SK-N-SH treated with all-trans-retinoic acid at 6 μM for 48 hours (cell line): ENCODE measurements at regions not wholly inside any gene's neighbourhood (a gene's known extent, or its start where the extent isn't known, plus 50 kb on each side); places are given as distances from the start of the nearest gene placed in this dataset.

Experiments
- ATAC-seq: fragments of 200-7000 bp; cut with Tn5 transposase; 3 replicates; pipeline ENCODE4 v1.9.1; 2020; ENCODE audit warnings: mild to moderate bottlenecking, moderate library complexity
- ARNTL ChIP-seq: fragments of 450-650 bp; formaldehyde crosslinking; IDR thresholded peaks from 2 replicates; pipeline ENCODE4 v1.5.0; 2020; ENCODE audit warnings: low read depth, mild to moderate bottlenecking, moderate library complexity, borderline replicate concordance
- CSDC2 ChIP-seq: fragments of 250-450 bp; sonication (Bioruptor Pico); IDR thresholded peaks from 2 replicates; pipeline ENCODE4 v1.5.0; 2020; ENCODE audit warnings: mild to moderate bottlenecking, moderate library complexity
- ESRRG ChIP-seq: fragments of 250-450 bp; sonication (Bioruptor Pico); IDR thresholded peaks from 2 replicates; pipeline ENCODE4 v1.6.1; 2021; ENCODE audit warnings: mild to moderate bottlenecking
- GLIS3 ChIP-seq: fragments of 250-450 bp; sonication (Bioruptor Pico); IDR thresholded peaks from 2 replicates; pipeline ENCODE4 v1.5.0; 2020; ENCODE audit warnings: mild to moderate bottlenecking, moderate library complexity
- ISL1 ChIP-seq: fragments of 250-450 bp; sonication (Bioruptor Pico); IDR thresholded peaks from 2 replicates; pipeline ENCODE4 v2.1.2; 2022; ENCODE audit warnings: mild to moderate bottlenecking, moderate library complexity
- OSR1 ChIP-seq: fragments of 250-450 bp; sonication (Bioruptor Pico); IDR thresholded peaks from 2 replicates; pipeline ENCODE4 v1.8.0; 2022; ENCODE audit warnings: moderate library complexity, mild to moderate bottlenecking, inconsistent platforms
- PPARA ChIP-seq: fragments of 250-450 bp; sonication (Bioruptor Pico); IDR thresholded peaks from 2 replicates; pipeline ENCODE4 v1.5.0; 2020; ENCODE audit warnings: mild to moderate bottlenecking, borderline replicate concordance
- SNAI2 ChIP-seq: fragments of 250-450 bp; sonication (Bioruptor Pico); IDR thresholded peaks from 2 replicates; pipeline ENCODE4 v1.5.0; 2020; ENCODE audit warnings: mild to moderate bottlenecking, moderate library complexity
- TOX ChIP-seq: fragments of 250-450 bp; sonication (Bioruptor Pico); IDR thresholded peaks from 2 replicates; pipeline ENCODE4 v1.8.0; 2021; ENCODE audit warnings: mild to moderate bottlenecking, moderate library complexity, borderline replicate concordance
- ZC3H10 ChIP-seq: fragments of 250-450 bp; sonication (Bioruptor Pico); IDR thresholded peaks from 2 replicates; pipeline ENCODE4 v1.5.1; 2021; ENCODE audit warnings: mild to moderate bottlenecking, moderate library complexity
- ZFP3 ChIP-seq: fragments of 250-450 bp; sonication (Bioruptor Pico); IDR thresholded peaks from 2 replicates; pipeline ENCODE4 v1.5.0; 2020; ENCODE audit warnings: mild to moderate bottlenecking, moderate library complexity
- ZNF565 ChIP-seq: fragments of 450-650 bp; formaldehyde crosslinking; conservative IDR thresholded peaks from 2 replicates; pipeline ENCODE4 v1.5.0; 2020; ENCODE audit warnings: low read depth, mild to moderate bottlenecking, moderate library complexity
- ZNF70 ChIP-seq: fragments of 450-650 bp; formaldehyde crosslinking; IDR thresholded peaks from 2 replicates; pipeline ENCODE4 v1.5.0; 2020; ENCODE audit warnings: mild to moderate bottlenecking, moderate library complexity
- TF ChIP-seq, protein P1 (sequence below): fragments of 250-450 bp; sonication (Bioruptor Pico); IDR thresholded peaks from 2 replicates; pipeline ENCODE4 v1.8.0; 2021; ENCODE audit warnings: low read depth, mild to moderate bottlenecking, moderate library complexity, borderline replicate concordance
- TF ChIP-seq, protein P2 (sequence below): fragments of 250-450 bp; sonication (Bioruptor Pico); IDR thresholded peaks from 2 replicates; pipeline ENCODE4 v1.8.0; 2020; ENCODE audit warnings: mild to moderate bottlenecking, moderate library complexity, borderline replicate concordance
- TF ChIP-seq, protein P3 (sequence below): fragments of 250-450 bp; sonication (Bioruptor Pico); IDR thresholded peaks from 2 replicates; pipeline ENCODE4 v1.5.1; 2021; ENCODE audit warnings: mild to moderate bottlenecking, moderate library complexity
- TF ChIP-seq, protein P4 (sequence below): fragments of 250-450 bp; sonication (Bioruptor Pico); IDR thresholded peaks from 2 replicates; pipeline ENCODE4 v1.5.0; 2020; ENCODE audit warnings: mild to moderate bottlenecking, moderate library complexity

DNA sequence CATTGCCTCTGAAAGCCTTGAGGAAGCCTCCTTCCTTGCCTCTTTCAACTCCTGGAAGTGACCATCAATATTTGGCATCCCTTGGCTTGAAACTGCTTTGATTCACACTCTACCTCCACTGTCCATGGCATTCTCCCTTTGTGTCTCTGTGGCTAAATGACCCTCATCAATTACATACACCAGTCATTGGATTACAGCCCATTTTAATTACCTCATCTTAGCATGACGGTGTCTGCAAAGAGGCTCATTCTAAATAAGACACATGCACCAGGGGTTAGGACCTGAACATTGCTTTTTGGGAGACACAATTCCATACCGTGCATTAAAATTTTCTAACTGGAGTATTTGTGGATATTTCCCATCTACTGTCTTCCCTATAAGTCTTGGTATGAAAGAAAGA lies 60.7 kb upstream of the FAM9A start (continued):
- no peak for TF ChIP-seq OSR1
- no peak for TF ChIP-seq ZFP3
- TF ChIP-seq GLIS3 (CRISPR knock-in tag) = no peak
- no peak for TF ChIP-seq ESRRG (CRISPR knock-in tag)
- TF ChIP-seq SNAI2 (CRISPR knock-in tag) = no peak
- no peak for TF ChIP-seq PPARA (CRISPR knock-in tag)
- TF ChIP-seq, protein P1, sequence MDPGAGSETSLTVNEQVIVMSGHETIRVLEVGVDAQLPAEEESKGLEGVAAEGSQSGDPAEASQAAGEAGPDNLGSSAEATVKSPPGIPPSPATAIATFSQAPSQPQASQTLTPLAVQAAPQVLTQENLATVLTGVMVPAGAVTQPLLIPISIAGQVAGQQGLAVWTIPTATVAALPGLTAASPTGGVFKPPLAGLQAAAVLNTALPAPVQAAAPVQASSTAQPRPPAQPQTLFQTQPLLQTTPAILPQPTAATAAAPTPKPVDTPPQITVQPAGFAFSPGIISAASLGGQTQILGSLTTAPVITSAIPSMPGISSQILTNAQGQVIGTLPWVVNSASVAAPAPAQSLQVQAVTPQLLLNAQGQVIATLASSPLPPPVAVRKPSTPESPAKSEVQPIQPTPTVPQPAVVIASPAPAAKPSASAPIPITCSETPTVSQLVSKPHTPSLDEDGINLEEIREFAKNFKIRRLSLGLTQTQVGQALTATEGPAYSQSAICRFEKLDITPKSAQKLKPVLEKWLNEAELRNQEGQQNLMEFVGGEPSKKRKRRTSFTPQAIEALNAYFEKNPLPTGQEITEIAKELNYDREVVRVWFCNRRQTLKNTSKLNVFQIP (CRISPR knock-in tag) = no peak
- TF ChIP-seq, all 23 proteins: peak for 0

DNA sequence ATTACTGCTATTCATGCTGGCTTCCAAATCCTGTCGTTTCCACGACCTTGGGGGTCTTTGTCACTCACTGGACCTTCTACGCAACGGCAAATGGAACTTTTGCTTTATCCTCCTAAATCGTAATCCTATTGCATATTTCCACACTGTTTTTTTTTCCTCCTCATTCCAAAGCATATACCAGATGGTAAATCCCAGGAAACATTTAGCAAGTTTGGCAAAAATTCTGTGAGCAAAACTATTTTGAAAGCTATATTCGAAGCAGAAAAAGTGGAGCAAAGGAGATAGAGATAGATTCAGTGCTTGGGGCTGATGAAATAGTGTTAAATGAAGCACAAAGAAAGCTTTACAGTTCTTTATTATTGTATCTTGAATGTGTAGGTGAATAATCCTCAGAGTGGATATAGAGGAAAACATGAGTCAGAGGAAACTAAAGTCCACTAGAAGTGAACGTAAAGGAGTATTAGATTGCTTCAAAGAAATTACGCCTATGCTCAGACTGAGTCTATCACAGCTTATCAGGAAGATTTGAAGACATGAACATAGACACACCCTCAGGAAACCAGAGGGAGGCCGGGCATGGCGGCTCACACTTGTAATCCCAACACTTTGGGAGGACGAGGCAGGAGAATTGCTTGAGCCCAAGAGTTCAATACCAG lies 50.2 kb upstream of the FAM9A start:
- TF ChIP-seq ISL1 (CRISPR knock-in tag) (no peak), ZC3H10 (CRISPR knock-in tag) (no peak), ZNF565 (CRISPR knock-in tag) (no peak), ARNTL (CRISPR knock-in tag) (no peak), ZNF70 (CRISPR knock-in tag) (no peak), ZFP3 (no peak), GLIS3 (CRISPR knock-in tag) (no peak), CSDC2 (CRISPR knock-in tag) (no peak), PPARA (CRISPR knock-in tag) (no peak), ESRRG (CRISPR knock-in tag) (no peak), TOX (CRISPR knock-in tag) (no peak)
- TF ChIP-seq, protein P2, sequence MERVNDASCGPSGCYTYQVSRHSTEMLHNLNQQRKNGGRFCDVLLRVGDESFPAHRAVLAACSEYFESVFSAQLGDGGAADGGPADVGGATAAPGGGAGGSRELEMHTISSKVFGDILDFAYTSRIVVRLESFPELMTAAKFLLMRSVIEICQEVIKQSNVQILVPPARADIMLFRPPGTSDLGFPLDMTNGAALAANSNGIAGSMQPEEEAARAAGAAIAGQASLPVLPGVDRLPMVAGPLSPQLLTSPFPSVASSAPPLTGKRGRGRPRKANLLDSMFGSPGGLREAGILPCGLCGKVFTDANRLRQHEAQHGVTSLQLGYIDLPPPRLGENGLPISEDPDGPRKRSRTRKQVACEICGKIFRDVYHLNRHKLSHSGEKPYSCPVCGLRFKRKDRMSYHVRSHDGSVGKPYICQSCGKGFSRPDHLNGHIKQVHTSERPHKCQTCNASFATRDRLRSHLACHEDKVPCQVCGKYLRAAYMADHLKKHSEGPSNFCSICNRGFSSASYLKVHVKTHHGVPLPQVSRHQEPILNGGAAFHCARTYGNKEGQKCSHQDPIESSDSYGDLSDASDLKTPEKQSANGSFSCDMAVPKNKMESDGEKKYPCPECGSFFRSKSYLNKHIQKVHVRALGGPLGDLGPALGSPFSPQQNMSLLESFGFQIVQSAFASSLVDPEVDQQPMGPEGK (CRISPR knock-in tag) = no peak
- TF ChIP-seq, protein P1 (CRISPR knock-in tag) = no peak
- TF ChIP-seq, protein P3, sequence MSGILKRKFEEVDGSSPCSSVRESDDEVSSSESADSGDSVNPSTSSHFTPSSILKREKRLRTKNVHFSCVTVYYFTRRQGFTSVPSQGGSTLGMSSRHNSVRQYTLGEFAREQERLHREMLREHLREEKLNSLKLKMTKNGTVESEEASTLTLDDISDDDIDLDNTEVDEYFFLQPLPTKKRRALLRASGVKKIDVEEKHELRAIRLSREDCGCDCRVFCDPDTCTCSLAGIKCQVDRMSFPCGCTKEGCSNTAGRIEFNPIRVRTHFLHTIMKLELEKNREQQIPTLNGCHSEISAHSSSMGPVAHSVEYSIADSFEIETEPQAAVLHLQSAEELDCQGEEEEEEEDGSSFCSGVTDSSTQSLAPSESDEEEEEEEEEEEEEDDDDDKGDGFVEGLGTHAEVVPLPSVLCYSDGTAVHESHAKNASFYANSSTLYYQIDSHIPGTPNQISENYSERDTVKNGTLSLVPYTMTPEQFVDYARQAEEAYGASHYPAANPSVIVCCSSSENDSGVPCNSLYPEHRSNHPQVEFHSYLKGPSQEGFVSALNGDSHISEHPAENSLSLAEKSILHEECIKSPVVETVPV (CRISPR knock-in tag) = no peak
- TF ChIP-seq, protein P4, sequence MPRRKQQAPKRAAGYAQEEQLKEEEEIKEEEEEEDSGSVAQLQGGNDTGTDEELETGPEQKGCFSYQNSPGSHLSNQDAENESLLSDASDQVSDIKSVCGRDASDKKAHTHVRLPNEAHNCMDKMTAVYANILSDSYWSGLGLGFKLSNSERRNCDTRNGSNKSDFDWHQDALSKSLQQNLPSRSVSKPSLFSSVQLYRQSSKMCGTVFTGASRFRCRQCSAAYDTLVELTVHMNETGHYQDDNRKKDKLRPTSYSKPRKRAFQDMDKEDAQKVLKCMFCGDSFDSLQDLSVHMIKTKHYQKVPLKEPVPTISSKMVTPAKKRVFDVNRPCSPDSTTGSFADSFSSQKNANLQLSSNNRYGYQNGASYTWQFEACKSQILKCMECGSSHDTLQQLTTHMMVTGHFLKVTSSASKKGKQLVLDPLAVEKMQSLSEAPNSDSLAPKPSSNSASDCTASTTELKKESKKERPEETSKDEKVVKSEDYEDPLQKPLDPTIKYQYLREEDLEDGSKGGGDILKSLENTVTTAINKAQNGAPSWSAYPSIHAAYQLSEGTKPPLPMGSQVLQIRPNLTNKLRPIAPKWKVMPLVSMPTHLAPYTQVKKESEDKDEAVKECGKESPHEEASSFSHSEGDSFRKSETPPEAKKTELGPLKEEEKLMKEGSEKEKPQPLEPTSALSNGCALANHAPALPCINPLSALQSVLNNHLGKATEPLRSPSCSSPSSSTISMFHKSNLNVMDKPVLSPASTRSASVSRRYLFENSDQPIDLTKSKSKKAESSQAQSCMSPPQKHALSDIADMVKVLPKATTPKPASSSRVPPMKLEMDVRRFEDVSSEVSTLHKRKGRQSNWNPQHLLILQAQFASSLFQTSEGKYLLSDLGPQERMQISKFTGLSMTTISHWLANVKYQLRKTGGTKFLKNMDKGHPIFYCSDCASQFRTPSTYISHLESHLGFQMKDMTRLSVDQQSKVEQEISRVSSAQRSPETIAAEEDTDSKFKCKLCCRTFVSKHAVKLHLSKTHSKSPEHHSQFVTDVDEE = no peak
- TF ChIP-seq, all 23 proteins: peak for 0
- no peak for ATAC-seq
